ENCODE measurements at regions not wholly inside any gene's neighbourhood (a gene's known extent, or its start where the extent isn't known, plus 50 kb on each side); places are given as distances from the start of the nearest gene placed in this dataset.

DNA sequence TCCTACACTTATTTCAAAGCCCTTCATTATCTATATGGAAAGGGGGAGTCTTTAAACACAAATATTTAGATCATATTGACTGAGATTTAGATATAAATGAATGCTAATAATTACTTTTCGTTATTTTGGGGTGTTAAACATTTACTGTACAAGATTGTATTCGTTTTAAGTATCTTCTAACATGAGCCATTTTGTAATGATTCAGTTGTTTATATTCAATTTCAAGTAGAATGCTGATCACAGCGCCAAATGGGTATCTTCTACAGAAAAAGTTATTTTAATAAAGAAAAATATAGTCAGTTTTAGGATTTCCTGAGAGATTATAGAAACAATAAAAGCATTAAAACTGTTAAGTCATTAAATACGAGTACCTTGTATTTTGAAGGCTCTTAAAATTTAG, 104.5 kb upstream of the HNRNPU start:
- no peak for DNase-seq
- intact Hi-C loops (cut with DNase I; ENCODE audit: low total_unique reads), result no loop called here
- Histone ChIP-seq H3K4me3 (peak overlapping the region; percentile 68 to 93), H3K4me1 (peaks cover 3 to 6% of the 10 kb centered on the region in 2 donors), H3K9me3 (no peaks in the 10 kb centered on the region), H3K27me3 (no peaks in the 10 kb centered on the region), H3K36me3 (no peaks in the 10 kb centered on the region), H3K27ac (peak overlapping the region; percentile 99 to 100)
- TF ChIP-seq, protein P1, sequence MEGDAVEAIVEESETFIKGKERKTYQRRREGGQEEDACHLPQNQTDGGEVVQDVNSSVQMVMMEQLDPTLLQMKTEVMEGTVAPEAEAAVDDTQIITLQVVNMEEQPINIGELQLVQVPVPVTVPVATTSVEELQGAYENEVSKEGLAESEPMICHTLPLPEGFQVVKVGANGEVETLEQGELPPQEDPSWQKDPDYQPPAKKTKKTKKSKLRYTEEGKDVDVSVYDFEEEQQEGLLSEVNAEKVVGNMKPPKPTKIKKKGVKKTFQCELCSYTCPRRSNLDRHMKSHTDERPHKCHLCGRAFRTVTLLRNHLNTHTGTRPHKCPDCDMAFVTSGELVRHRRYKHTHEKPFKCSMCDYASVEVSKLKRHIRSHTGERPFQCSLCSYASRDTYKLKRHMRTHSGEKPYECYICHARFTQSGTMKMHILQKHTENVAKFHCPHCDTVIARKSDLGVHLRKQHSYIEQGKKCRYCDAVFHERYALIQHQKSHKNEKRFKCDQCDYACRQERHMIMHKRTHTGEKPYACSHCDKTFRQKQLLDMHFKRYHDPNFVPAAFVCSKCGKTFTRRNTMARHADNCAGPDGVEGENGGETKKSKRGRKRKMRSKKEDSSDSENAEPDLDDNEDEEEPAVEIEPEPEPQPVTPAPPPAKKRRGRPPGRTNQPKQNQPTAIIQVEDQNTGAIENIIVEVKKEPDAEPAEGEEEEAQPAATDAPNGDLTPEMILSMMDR (IDR thresholded peaks at IDR 0.05), result no peak
- no peak for TF ChIP-seq POLR2A (IDR thresholded peaks at IDR 0.05)

DNA sequence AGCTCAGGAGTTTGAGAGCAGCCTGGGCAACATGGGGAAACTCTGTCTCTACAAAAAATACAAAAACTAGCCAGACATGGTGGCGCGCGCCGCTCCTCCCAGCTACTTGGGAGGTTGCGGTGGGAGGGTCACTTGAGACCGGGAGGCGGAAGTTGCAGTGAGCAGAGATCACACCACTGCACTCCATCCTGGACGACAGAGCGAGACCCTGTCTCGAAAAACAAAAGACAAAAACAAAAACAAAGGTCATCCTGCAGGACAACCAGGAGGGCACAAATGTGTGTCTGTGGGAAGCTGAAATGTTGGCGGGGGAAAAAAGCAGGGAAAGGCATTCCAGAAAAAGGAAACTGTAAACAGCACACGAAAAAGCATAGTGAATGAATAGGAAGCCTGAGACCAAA, 104.1 kb upstream of the HNRNPU start:
- H3K36me3 ChIP-seq, result no peaks in the 10 kb centered on the region
- H3K27me3 ChIP-seq, result no peaks in the 10 kb centered on the region
- no peak for DNase-seq
- peak overlapping the region; percentile 99 to 100 for H3K27ac ChIP-seq
- intact Hi-C loops (cut with DNase I; ENCODE audit: low total_unique reads), result no loop called here
- peaks cover 5 to 6% of the 10 kb centered on the region in 2 donors for H3K4me1 ChIP-seq
- no peaks in the 10 kb centered on the region for H3K9me3 ChIP-seq
- TF ChIP-seq, protein P1 (IDR thresholded peaks at IDR 0.05), result no peak
- TF ChIP-seq POLR2A (IDR thresholded peaks at IDR 0.05), result no peak
- H3K4me3 ChIP-seq, result peak overlapping the region in 1 of 2 donors; percentile 93

DNA sequence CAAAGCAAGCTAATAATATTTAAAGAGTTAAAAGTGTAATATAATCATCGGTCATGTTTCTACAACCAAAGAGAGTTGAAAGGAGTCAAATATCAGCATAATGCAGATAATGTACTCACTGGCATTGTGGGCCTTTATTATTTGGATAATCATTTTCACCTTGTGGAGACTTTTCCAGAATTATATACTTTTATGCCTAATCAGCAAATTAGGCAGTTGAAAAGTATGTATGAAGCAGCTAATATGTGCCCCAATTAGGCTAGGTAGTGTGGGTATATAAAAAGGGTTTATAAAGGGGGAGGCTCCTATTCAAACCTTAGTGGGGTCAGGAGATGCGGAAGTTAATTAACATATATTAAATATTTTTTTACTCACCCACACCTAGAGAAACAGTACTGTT, 102.8 kb upstream of the HNRNPU start:
- no peaks in the 10 kb centered on the region for H3K9me3 ChIP-seq
- H3K27me3 ChIP-seq, result no peaks in the 10 kb centered on the region
- H3K27ac ChIP-seq, result peak overlapping the region in 1 of 2 donors; percentile 100
- DNase-seq, result no peak
- TF ChIP-seq, protein P1 (IDR thresholded peaks at IDR 0.05), result no peak
- no peak for TF ChIP-seq POLR2A (IDR thresholded peaks at IDR 0.05)
- H3K4me1 ChIP-seq, result peaks cover 5 to 6% of the 10 kb centered on the region in 2 donors
- intact Hi-C loops (cut with DNase I; ENCODE audit: low total_unique reads), result no loop called here
- no peaks in the 10 kb centered on the region for H3K36me3 ChIP-seq
- no peak overlapping the region for H3K4me3 ChIP-seq

- peak overlapping the region in 1 of 2 donors; percentile 68 for H3K27ac ChIP-seq
- H3K9me3 ChIP-seq, result no peaks in the 10 kb centered on the region
- intact Hi-C loops (cut with DNase I; ENCODE audit: low total_unique reads), result no loop called here
- no peak for TF ChIP-seq POLR2A (IDR thresholded peaks at IDR 0.05)
- TF ChIP-seq, protein P1 (IDR thresholded peaks at IDR 0.05), result no peak
- H3K36me3 ChIP-seq, result no peaks in the 10 kb centered on the region
- H3K27me3 ChIP-seq, result no peaks in the 10 kb centered on the region
- H3K4me3 ChIP-seq, result no peak overlapping the region
- peaks cover 5 to 6% of the 10 kb centered on the region in 2 donors for H3K4me1 ChIP-seq
- DNase-seq, result no peak
Observed at GRCh38 chr1:244965185-244966030, 101.1 kb upstream of the HNRNPU start.
